Gastrocnemius medialis (tissue), 4 donors: ENCODE measurements at regions not wholly inside any gene's neighbourhood (a gene's known extent, or its start where the extent isn't known, plus 50 kb on each side); places are given as distances from the start of the nearest gene placed in this dataset.

Source experiments
- ATAC-seq, 2 donors: fragments of 150-250 bp; one replicate each; pipeline ENCODE4 v1.9.1; 2016
- DNase-seq, 2 donors: peaks; one replicate each; pipeline ENCODE4 v3.0.0-alpha.2; 2019
- H3K27ac ChIP-seq, 4 donors: fragments of 200-600 bp; sonication (generic); 1 replicate in 1 of 4; 2 replicates in 3 of 4; pipeline ENCODE4 v1.5.1; 2016 to 2018; ENCODE audit warnings: mild to moderate bottlenecking in 2 of 4, moderate library complexity in 1 of 4
- H3K27me3 ChIP-seq, 3 donors: fragments of 200-600 bp; sonication (generic) in 2 of 3; 1 replicate in 1 of 3; 2 replicates in 2 of 3; pipeline versions ENCODE4 v1.5.1 to v1.6.0; 2016 to 2019; ENCODE audit warnings: mild to moderate bottlenecking in 1 of 3, moderate library complexity in 1 of 3
- H3K36me3 ChIP-seq, 2 donors: fragments of 200-600 bp; sonication (generic) in 1 of 2; one replicate each; pipeline ENCODE4 v1.5.1; 2017 to 2018
- H3K4me1 ChIP-seq, 2 donors: fragments of 200-600 bp; sonication (generic) in 1 of 2; one replicate each; pipeline ENCODE4 v1.5.1; 2016 to 2017; ENCODE audit warnings: mild to moderate bottlenecking in 2 of 2
- H3K4me3 ChIP-seq, 4 donors: fragments of 200-600 bp; sonication (generic) in 3 of 4; 1 replicate in 1 of 4; 2 replicates in 3 of 4; pipeline ENCODE4 v1.5.1; 2016 to 2019; ENCODE audit warnings: mild to moderate bottlenecking in 2 of 4
- H3K9me3 ChIP-seq, 3 donors: fragments of 200-600 bp; sonication (generic) in 2 of 3; 1 replicate in 1 of 3; 2 replicates in 2 of 3; pipeline ENCODE4 v1.5.1; 2016 to 2019
- POLR2A ChIP-seq, 2 donors: fragments of 450-650 bp; IDR thresholded peaks; one replicate each; pipeline ENCODE4 v1.6.1; 2017; ENCODE audit warnings: antibody characterized with exemption in 2 of 2, mild to moderate bottlenecking in 2 of 2, moderate library complexity in 2 of 2
- in situ Hi-C, 4 donors: fragments of 200-750 bp; cut with MboI; loops; one replicate each; pipeline versions ENCODE4 v1.15.0 to v1.8.0; 2017; ENCODE audit warnings: low sequenced_read_pairs in 4 of 4
- intact Hi-C: fragments of 100-400 bp; cut with DNase I; formaldehyde crosslinking; loops from one replicate; pipeline ENCODE4 v1.15.1; 2023; ENCODE audit warnings: low total_unique reads
- TF ChIP-seq, protein P1 (sequence below), 5 experiments: fragments of 450-650 bp in 3 of 5; fragments of 200-600 bp in 2 of 5; sonication (generic) in 2 of 5; IDR thresholded peaks in 4 of 5; conservative IDR thresholded peaks in 1 of 5; 1 replicate in 4 of 5; 2 replicates in 1 of 5; pipeline ENCODE4 v1.5.1; 2016 to 2019; ENCODE audit warnings: antibody characterized with exemption in 5 of 5, mild to moderate bottlenecking in 3 of 5, moderate library complexity in 3 of 5

DNA sequence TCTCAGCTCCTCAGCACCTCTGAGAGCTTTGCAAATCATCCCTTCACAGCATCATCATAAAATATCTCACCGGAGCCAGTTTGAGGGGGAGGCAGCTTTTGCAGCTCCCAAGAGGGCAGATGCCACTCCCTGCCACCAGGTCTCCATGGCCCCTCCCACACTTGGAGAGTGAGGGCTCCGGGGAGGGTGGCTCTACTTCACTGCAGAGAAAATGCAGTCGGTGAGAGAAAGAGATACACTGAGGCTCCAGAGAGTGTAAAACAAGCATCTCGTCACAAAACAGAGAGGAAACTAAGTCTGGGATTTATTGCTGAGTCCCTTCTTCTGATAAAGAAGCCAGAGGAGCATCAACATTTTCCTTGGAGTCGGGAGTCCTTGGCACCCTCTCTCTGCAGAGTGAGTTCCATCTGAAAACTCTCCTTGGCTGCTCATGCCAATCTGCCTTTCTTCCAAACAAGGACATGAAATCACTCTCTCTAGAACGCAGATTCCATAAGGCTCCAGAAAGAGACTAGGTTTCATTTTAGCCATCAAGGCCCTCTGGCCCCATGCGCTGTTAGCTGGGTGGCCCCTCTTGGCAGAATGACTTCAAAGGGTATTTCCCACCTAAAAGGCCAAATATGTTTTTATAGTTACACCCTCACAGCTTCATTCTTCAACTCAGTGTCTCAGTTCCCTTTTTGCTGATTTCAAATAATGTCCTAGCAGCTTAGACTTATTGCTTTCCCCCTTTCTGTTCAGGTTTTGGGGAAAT is 70.6 kb upstream of the F13A1 start:
- Histone ChIP-seq H3K27ac (no peak overlapping the region), H3K4me1 (peaks cover 0 to 6% of the 10 kb centered on the region in 2 donors), H3K4me3 (no peak overlapping the region), H3K27me3 (no peaks in the 10 kb centered on the region), H3K9me3 (no peaks in the 10 kb centered on the region), H3K36me3 (no peaks in the 10 kb centered on the region)
- ATAC-seq (no peak), DNase-seq (no peak)
- intact Hi-C loops (no loop called here), in situ Hi-C loops (no loop called here)
- TF ChIP-seq POLR2A (IDR thresholded peaks at IDR 0.05): no peak
- TF ChIP-seq, protein P1, sequence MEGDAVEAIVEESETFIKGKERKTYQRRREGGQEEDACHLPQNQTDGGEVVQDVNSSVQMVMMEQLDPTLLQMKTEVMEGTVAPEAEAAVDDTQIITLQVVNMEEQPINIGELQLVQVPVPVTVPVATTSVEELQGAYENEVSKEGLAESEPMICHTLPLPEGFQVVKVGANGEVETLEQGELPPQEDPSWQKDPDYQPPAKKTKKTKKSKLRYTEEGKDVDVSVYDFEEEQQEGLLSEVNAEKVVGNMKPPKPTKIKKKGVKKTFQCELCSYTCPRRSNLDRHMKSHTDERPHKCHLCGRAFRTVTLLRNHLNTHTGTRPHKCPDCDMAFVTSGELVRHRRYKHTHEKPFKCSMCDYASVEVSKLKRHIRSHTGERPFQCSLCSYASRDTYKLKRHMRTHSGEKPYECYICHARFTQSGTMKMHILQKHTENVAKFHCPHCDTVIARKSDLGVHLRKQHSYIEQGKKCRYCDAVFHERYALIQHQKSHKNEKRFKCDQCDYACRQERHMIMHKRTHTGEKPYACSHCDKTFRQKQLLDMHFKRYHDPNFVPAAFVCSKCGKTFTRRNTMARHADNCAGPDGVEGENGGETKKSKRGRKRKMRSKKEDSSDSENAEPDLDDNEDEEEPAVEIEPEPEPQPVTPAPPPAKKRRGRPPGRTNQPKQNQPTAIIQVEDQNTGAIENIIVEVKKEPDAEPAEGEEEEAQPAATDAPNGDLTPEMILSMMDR (IDR thresholded peaks at IDR 0.05 in 4 of 5, conservative IDR thresholded peaks at IDR 0.05 in 1 of 5): no peak

DNA sequence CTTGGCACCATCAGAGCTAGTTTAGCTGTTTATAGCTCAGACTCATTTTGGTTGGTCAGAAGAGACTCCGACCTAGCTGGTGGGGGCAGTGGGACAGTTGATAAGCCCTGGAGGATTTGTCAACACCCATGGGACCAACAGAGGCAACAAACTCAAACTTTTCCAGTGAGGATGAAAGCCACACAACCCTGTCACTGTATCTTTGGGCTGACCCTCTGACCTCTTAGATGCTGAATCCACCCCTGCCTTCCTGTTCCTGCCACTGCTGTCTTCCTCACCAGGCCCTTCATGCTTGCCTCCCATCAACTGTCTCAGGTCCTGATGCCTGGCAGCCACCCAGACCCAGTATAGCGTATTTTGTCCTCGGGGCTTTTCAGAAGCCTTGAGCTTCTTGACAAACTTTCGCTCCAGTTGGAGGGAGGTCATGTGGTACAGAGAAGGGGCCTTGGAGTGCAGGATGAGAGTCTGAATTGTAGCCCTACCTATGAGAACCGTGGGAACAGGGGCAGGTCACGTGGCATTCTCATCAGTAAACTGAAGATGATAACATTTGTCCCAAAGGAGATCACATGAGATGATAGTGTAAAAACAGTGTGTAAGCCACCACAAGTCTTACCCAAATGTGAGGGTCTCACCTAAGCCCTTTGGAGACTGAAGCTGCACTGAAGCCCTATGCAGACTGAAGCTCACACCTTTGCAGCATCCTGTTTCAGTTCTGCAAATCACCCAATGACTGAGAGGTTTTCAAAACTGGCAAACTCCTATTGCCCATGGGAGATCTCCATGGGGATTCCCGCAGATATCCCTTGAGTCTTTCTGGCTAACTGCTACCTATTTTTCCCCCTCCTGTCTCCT is 72.0 kb upstream of the F13A1 start:
- Histone ChIP-seq H3K4me1 (peaks cover 0 to 6% of the 10 kb centered on the region in 2 donors), H3K27me3 (no peaks in the 10 kb centered on the region), H3K27ac (no peak overlapping the region), H3K9me3 (no peaks in the 10 kb centered on the region), H3K4me3 (no peak overlapping the region), H3K36me3 (no peaks in the 10 kb centered on the region)
- intact Hi-C loops: no loop called here
- ATAC-seq: no peak
- in situ Hi-C loops: no loop called here
- DNase-seq: no peak
- no peak for TF ChIP-seq POLR2A (IDR thresholded peaks at IDR 0.05)
- TF ChIP-seq, protein P1 (IDR thresholded peaks at IDR 0.05 in 4 of 5, conservative IDR thresholded peaks at IDR 0.05 in 1 of 5): no peak

- no peaks in the 10 kb centered on the region for H3K9me3 ChIP-seq
- in situ Hi-C loops: no loop called here
- no peak for DNase-seq
Observed at GRCh38 chr6:6393069-6393529, 72.6 kb upstream of the F13A1 start.

DNA sequence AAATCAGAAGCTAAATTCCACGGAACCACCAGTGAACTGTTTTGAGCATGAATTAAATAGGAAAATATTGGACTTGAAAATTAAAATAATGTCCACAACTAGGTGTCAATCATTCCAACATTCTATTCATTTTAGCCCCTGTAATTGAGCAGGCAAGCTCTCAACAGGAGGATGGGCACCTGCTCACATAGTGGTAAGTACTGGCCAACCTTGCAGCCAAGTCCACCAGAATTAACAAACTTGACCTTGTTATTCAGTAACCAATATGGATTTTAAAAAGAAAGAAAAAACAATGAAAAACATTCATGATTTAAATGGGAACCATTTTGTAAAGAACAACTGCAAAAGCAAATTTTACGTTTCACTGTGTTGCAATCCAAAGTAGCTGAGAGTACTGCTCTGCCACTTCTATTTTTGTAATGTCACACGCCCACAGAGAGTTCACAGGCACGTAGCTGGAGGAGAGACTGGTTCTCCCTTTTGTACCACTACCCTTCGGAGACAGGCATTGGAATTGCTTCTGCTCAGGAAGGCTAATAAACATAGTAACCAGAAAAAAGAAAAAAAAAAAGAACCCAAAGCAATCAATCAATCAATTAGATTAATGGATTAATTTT is 75.2 kb upstream of the F13A1 start:
- DNase-seq (no peak), ATAC-seq (peak in 1 of 2 donors; percentile 60)
- Histone ChIP-seq H3K27me3 (no peaks in the 10 kb centered on the region), H3K4me3 (no peak overlapping the region), H3K9me3 (no peaks in the 10 kb centered on the region), H3K27ac (no peak overlapping the region), H3K4me1 (peaks cover 0 to 6% of the 10 kb centered on the region in 2 donors), H3K36me3 (no peaks in the 10 kb centered on the region)
- intact Hi-C loops: no loop called here
- TF ChIP-seq, protein P1 (IDR thresholded peaks at IDR 0.05 in 4 of 5, conservative IDR thresholded peaks at IDR 0.05 in 1 of 5): no peak
- TF ChIP-seq POLR2A (IDR thresholded peaks at IDR 0.05): no peak
- in situ Hi-C loops: no loop called here

More at GRCh38 chr6:6393069-6393529, 72.6 kb upstream of the F13A1 start:
- H3K36me3 ChIP-seq: no peaks in the 10 kb centered on the region
- H3K27me3 ChIP-seq: no peaks in the 10 kb centered on the region
- intact Hi-C loops: no loop called here
- H3K4me1 ChIP-seq: peaks cover 0 to 6% of the 10 kb centered on the region in 2 donors
- no peak for ATAC-seq
- H3K27ac ChIP-seq: no peak overlapping the region
- no peak overlapping the region for H3K4me3 ChIP-seq
- no peak for TF ChIP-seq POLR2A (IDR thresholded peaks at IDR 0.05)
- TF ChIP-seq, protein P1 (IDR thresholded peaks at IDR 0.05 in 4 of 5, conservative IDR thresholded peaks at IDR 0.05 in 1 of 5): no peak
